ENCODE measurements at regions not wholly inside any gene's neighbourhood (a gene's known extent, or its start where the extent isn't known, plus 50 kb on each side); places are given as distances from the start of the nearest gene placed in this dataset.

- ATAC-seq = no peak
- in situ Hi-C loops (cut with HindIII; ENCODE audit: low pct_unique_long_range_greater_than_20kb, low sequenced_read_pairs) = no loop called here
Measured at GRCh38 chr9:11269036-11269435, 656.2 kb upstream of the PTPRD start.

GRCh38 chr9:11275158-11275695, 662.4 kb upstream of the PTPRD start:
- H3K36me3 ChIP-seq (ENCODE audit: control insufficient read depth, insufficient read depth, low read length) = no peaks in the 10 kb centered on the region
- intact Hi-C loops (cut with micrococcal nuclease; ENCODE audit: unreplicated experiment) (no loop called here), in situ Hi-C loops (cut with HindIII; ENCODE audit: low pct_unique_long_range_greater_than_20kb, low sequenced_read_pairs) (no loop called here)
- no peaks in the 10 kb centered on the region for H3K27me3 ChIP-seq (ENCODE audit: control insufficient read depth, insufficient read depth, low read length)
- H3K4me1 ChIP-seq (ENCODE audit: control insufficient read depth, insufficient read depth, low read length) = no peaks in the 10 kb centered on the region
- no TSS peak for BruUV-seq (replicated peaks)
- TF ChIP-seq SIN3A (IDR thresholded peaks at IDR 0.05; ENCODE audit: borderline replicate concordance, insufficient read depth, low read depth, low read length) (no peak), POLR2AphosphoS5 (IDR thresholded peaks at IDR 0.05; ENCODE audit: low read depth, low read length) (no peak), TCF7L2 (IDR thresholded peaks at IDR 0.05; ENCODE audit: low read depth, low read length) (no peak)
- ATAC-seq = no peak
- H3K27ac ChIP-seq (ENCODE audit: low read length) = no peak overlapping the region
- H3K9me3 ChIP-seq (ENCODE audit: control insufficient read depth, insufficient read depth, low read depth, low read length) = no peaks in the 10 kb centered on the region
- ChIA-PET POLR2A (no interaction called here), CTCF (no interaction called here)
- no peak overlapping the region for H3K4me3 ChIP-seq (ENCODE audit: low read depth in 2 of 2, low read length in 2 of 2)
- no peak for DNase-seq (ENCODE audit: low read depth, low spot score)

More at GRCh38 chr9:11269036-11269435, 656.2 kb upstream of the PTPRD start:
- H3K36me3 ChIP-seq (ENCODE audit: control insufficient read depth, insufficient read depth, low read length) = no peaks in the 10 kb centered on the region
- H3K27ac ChIP-seq (ENCODE audit: low read length) = no peak overlapping the region
- intact Hi-C loops (cut with micrococcal nuclease; ENCODE audit: unreplicated experiment) = no loop called here
- no peak for DNase-seq (ENCODE audit: low read depth, low spot score)
- no peaks in the 10 kb centered on the region for H3K4me1 ChIP-seq (ENCODE audit: control insufficient read depth, insufficient read depth, low read length)
- TF ChIP-seq POLR2AphosphoS5 (IDR thresholded peaks at IDR 0.05; ENCODE audit: low read depth, low read length) (no peak), CTCF (IDR thresholded peaks at IDR 0.05) (no peak), REST (IDR thresholded peaks at IDR 0.05; ENCODE audit: insufficient read depth in 1 of 2, low read depth in 2 of 2, low read length in 1 of 2) (no peak), TCF7L2 (IDR thresholded peaks at IDR 0.05; ENCODE audit: low read depth, low read length) (no peak), SIN3A (IDR thresholded peaks at IDR 0.05; ENCODE audit: borderline replicate concordance, insufficient read depth, low read depth, low read length) (no peak)
- CTCF ChIA-PET = no interaction called here
- POLR2A ChIA-PET = no interaction called here
- H3K4me3 ChIP-seq (ENCODE audit: low read depth in 2 of 2, low read length in 2 of 2) = no peak overlapping the region
- no peaks in the 10 kb centered on the region for H3K27me3 ChIP-seq (ENCODE audit: control insufficient read depth, insufficient read depth, low read length)
- no TSS peak for BruUV-seq (replicated peaks)
- no peaks in the 10 kb centered on the region for H3K9me3 ChIP-seq (ENCODE audit: control insufficient read depth, insufficient read depth, low read depth, low read length)

- no peak for ATAC-seq
- POLR2A ChIA-PET = no interaction called here
Measured at GRCh38 chr9:11312966-11313365, 700.2 kb upstream of the PTPRD start.

More at GRCh38 chr9:11312966-11313365, 700.2 kb upstream of the PTPRD start:
- H3K9me3 ChIP-seq (ENCODE audit: control insufficient read depth, insufficient read depth, low read depth, low read length) = no peaks in the 10 kb centered on the region
- intact Hi-C loops (cut with micrococcal nuclease; ENCODE audit: unreplicated experiment) (no loop called here), in situ Hi-C loops (cut with HindIII; ENCODE audit: low pct_unique_long_range_greater_than_20kb, low sequenced_read_pairs) (no loop called here)
- H3K36me3 ChIP-seq (ENCODE audit: control insufficient read depth, insufficient read depth, low read length) = no peaks in the 10 kb centered on the region
- BruUV-seq (replicated peaks) = no TSS peak
- no peak for DNase-seq (ENCODE audit: low read depth, low spot score)
- H3K4me1 ChIP-seq (ENCODE audit: control insufficient read depth, insufficient read depth, low read length) = no peaks in the 10 kb centered on the region
- H3K27me3 ChIP-seq (ENCODE audit: control insufficient read depth, insufficient read depth, low read length) = no peaks in the 10 kb centered on the region
- TF ChIP-seq POLR2AphosphoS5 (IDR thresholded peaks at IDR 0.05; ENCODE audit: low read depth, low read length) = no peak
- TF ChIP-seq REST (IDR thresholded peaks at IDR 0.05; ENCODE audit: insufficient read depth in 1 of 2, low read depth in 2 of 2, low read length in 1 of 2) = no peak
- TF ChIP-seq SIN3A (IDR thresholded peaks at IDR 0.05; ENCODE audit: borderline replicate concordance, insufficient read depth, low read depth, low read length) = no peak
- no peak for TF ChIP-seq CTCF (IDR thresholded peaks at IDR 0.05)
- TF ChIP-seq TCF7L2 (IDR thresholded peaks at IDR 0.05; ENCODE audit: low read depth, low read length) = no peak
- H3K27ac ChIP-seq (ENCODE audit: low read length) = no peak overlapping the region
- H3K4me3 ChIP-seq (ENCODE audit: low read depth in 2 of 2, low read length in 2 of 2) = no peak overlapping the region
- CTCF ChIA-PET = no interaction called here

Measured in Panc1 (cell line).